Anterior cingulate cortex (tissue), 58 donors: ENCODE measurements at regions not wholly inside any gene's neighbourhood (a gene's known extent, or its start where the extent isn't known, plus 50 kb on each side); places are given as distances from the start of the nearest gene placed in this dataset.

Experiments used
- DNase-seq, 58 donors: peaks; one replicate each; lab custom pipeline; 2025; lab: John Stamatoyannopoulos, UW

DNA sequence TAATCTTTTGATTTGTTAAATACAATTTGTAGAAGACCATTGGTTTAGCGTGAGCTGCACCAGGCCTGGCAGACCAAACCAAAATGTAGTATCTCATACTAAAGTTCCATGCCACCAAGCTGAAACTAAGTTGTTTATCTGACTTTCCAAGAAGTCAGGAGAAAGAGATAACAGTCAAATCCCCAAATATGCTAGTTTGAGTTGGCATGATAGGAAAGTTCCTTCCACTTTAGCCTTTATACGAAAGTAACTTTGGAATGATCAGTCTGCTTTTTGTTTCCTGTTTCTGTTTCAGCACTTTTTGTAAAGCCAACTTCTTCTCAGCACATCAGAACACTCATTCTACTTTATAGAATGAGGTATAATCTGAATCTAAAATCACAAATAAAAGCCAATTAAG, 449.2 kb downstream of the GRXCR1 start:
- no peak for DNase-seq

- DNase-seq: no peak
Measured at GRCh38 chr4:43343298-43343697, 450.8 kb downstream of the GRXCR1 start.

DNA sequence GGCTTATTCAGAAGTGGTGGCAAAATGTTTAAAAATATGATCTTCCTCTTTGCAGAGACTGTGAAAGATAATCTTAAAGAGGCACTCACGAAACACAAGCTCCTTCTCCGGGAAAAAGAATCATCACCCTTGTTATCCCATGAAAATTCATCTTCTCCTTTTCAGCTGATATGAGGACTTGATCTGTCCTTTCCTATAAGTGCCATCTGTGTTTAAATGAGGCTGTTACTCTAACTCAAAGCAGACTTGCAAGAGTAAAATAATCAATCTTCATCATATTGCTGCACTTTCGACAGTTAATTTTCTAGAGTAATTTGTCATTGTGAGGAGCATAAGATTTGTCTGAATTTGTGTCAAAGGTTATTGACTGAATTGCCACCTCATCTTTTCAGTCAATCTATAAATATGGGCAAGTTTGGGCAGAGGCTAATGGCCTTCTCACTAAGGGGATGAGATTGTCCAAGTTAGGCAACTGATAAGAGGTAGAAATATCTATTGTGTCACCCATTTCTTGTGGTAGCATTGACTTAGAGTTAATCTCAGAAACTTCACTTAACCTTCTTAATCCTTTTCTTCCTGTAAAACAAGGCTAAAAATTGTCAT, 452.9 kb downstream of the GRXCR1 start:
- DNase-seq: no peak

DNA sequence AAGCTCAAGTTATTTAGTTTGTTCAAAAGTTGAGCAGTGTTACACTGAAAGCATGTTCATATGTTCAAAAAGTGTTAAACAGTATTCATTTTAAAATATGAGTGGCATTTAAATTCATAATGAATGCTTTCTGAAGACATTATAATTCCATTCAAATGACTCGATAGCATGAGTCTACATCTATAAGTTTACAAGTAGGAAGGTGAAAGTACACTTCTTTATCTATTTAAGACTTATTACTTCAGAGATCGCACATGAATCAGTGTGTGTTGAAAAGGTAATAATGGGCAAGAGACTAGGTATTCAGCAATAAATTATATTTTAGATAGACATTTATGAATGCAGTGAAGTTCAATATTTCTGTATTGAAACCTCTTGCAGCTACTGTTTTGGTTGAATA, 456.1 kb downstream of the GRXCR1 start:
- no peak for DNase-seq

DNA sequence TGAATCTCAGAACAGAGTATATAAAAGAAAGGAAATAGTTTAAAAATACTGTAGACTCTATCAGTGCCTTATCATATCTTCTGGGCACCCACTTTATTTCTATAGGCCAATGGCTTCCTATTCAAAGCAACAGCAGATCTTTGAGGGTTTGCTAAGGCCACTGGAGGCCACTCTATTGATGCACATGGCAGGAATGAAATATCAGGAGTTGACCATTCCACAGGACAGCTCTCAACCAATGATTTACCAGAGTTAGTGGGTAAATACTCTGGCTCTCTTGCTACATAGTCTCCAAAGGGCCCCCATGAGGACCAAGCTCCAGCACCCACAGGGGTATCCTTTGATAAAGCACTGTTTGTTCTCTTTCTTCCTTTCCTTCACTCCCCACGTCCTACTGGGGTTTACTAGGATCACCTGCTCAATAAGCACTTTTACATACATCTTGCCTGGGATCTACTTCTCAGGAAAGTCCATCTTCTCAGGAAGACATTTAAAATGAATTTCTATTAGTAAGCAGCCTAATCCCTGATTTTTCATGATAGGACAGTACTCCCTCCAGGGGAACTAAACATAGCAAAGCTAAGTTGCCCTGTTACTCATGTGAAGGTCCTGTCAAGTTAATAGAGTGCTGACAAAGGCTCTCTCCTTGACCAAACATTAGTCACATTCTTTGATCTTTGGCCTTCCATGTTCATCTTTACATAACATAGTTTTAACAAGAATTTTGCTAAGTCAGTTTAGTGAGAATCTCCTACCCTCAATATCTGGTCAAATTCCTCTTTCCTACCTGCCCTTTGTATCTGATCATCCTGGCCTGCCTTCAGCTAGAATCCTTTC, 459.7 kb downstream of the GRXCR1 start:
- DNase-seq: no peak

DNA sequence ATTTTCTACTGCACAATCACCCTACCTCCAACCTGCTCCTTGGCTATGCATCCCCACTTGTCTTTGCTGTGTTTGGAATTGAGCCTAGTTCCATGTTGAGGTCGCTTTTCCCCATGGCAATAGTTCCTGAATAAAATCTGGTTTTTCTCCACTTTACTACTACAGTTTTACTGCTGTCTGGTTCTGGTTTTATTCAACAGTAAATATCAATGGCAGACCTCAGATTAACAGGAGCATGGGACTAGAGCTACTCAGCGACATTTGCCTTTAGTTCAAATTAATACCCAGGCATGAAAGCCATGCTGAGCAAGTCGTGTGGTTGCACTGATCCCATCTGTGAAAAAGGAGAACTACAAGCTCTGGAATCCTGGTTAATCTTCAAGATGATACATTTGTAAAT, 460.3 kb downstream of the GRXCR1 start:
- no peak for DNase-seq

GRCh38 chr4:43353552-43353951, 461.0 kb downstream of the GRXCR1 start:
- DNase-seq: no peak

DNA sequence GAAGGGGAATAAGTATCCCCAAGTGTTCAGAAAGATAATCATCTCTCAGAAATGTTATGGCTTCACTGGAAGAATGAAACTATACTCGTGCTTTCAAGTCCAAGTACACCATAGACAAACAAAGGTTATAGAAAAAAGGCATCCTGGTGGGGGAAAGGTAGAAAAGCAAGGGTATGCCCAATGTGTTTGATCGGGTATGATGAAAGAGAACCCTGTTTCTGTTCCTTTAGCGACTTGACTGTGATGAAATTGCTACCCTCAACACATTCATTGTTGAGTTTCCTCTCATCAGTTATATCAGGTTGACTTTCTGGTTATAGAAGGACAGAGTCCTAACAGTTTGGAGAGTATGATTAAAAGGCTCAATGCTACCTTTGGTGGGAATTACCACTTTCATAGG, 464.3 kb downstream of the GRXCR1 start:
- no peak for DNase-seq

- no peak for DNase-seq
Measured at GRCh38 chr4:43357252-43357974, 464.9 kb downstream of the GRXCR1 start.

DNA sequence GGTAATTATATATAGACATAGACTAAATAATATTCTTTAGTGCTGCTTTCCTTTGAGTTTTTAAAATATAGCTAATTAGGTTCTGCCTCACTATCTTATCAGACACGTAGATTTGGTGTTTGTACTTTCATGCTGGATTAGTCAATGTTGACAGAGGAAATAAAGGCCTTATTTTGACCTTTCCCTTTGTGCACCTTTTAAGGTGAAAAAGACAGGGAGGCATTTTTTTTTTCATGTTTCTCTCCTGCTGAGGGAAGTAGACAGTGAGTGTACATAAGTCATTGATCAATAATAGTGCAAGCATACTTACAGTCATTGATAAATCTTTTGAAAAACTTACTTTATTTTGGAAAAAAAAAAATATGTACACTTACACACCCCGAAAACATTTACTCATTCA, 467.8 kb downstream of the GRXCR1 start:
- no peak for DNase-seq

- no peak for DNase-seq
Measured at GRCh38 chr4:43362875-43363636, 470.5 kb downstream of the GRXCR1 start.

GRCh38 chr4:43369036-43369594, 476.6 kb downstream of the GRXCR1 start:
- no peak for DNase-seq

GRCh38 chr4:43373201-43373600, 480.7 kb downstream of the GRXCR1 start:
- no peak for DNase-seq

- DNase-seq: no peak
Measured at GRCh38 chr4:43374216-43374751, 481.8 kb downstream of the GRXCR1 start.

DNA sequence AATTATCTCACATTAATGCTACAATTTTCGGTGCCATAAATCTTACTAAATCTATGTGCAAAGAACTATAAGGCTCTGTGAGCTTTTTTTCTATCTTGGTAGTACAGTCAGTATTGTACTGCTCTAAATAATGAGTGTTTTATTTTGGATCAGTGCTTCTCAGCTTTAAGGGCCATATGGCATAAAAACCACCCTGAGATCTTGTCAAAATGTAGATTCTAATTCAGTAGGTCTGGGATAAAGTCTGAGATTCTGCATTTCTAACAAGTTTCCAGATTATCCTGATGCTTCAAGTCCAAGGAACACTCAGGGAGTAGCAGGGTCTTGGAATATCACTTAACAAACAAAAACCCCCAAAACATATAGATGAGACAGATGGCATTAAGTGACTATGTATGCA, 486.5 kb downstream of the GRXCR1 start:
- DNase-seq: peak in 1 of 58 donors; percentile 6

- DNase-seq: no peak
Measured at GRCh38 chr4:43380093-43380492, 487.6 kb downstream of the GRXCR1 start.

- no peak for DNase-seq
Measured at GRCh38 chr4:43391069-43391468, 498.6 kb downstream of the GRXCR1 start.

DNA sequence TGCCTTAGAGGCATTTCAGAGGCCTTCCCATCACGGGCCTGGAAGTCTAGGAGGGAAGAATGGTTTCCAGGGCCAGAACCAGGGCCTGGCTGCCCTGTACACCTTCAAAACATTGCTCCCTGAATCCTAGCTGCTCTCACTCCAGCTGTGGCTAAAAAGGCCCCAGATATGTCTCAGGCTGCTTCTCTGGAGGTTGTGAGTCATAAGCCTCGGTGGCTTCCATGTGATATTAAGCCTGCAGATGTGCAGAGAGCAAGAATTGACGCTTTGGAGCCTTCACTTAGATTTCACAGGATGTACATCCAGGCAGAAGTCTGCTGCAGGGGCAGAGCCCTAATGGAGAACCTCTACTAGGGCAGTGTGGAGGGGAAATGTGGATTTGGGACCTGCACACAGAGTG, 502.5 kb downstream of the GRXCR1 start:
- no peak for DNase-seq

- DNase-seq: no peak
Measured at GRCh38 chr4:43399726-43400125, 507.2 kb downstream of the GRXCR1 start.

GRCh38 chr4:43402393-43402792, 509.9 kb downstream of the GRXCR1 start:
- no peak for DNase-seq
